8988T (cell line): ENCODE measurements at regions not wholly inside any gene's neighbourhood (a gene's known extent, or its start where the extent isn't known, plus 50 kb on each side); places are given as distances from the start of the nearest gene placed in this dataset.
"Not testable (repeated sequence)": the region's sequence is repeated elsewhere in the genome, so short reads cannot be mapped to it uniquely, and the experiment has no call there.

Experiments used
- DNase-seq: peaks from one replicate; pipeline ENCODE4 v3.0.0; 2011

DNA sequence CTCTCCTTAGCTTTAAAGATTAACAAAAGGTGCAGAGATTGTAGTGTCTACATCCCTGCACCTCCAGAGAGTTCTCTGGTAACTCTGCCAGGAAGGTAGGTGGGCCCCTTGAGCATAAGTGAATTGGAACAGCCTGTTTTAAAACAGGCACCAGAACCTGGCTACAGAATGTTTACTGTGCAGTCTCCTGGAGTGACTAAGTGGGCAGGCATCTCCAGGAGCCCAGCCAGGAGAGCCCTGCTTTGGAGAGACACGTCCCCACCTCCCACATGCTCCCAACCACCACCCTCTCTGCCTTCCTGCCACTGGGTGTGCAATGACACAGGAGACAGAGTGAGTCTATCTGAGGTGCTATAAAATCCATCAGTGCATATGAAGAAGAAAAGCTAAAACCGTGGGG, 110.3 kb upstream of the EYA4 start:
- DNase-seq: peak; percentile 20

DNA sequence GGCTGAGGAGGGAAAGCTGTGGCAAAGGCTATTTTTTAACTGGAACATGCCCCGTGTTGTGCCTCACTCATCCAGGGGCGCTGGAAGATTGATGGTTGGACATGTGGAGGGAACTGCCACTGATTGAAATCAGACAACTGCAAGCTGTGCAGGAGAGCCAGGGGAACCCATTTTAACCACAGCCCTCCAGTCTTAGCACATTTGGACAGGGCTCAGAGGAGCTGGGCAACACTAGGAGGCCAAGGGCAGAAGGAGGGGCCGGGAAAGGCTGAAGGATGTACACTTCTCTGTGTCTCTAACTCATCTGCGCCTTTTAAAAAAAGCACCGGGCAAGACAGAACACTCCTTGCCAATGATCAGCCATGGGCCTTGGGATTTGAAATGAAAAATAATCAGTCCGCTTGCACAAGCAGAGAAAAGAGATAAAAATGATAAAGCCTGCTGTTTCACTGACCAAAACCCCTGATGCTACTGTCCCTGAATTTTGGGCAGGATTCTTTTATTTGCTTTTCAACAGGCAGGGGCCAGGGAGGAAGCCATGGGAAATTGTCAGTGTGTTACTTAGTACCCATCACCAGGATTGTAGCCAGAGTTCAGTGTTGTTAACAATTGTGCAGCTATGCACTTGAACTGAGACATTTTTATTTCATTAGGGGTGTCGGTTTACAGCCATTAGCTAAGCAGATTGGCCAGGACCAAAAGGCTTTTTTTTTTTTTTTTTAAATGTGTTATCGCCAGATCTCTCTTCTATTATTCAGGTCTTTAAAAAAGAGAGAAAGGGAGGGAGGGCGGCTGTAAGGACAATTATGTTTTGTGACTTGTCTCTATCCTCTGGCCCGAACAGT, 109.3 kb upstream of the EYA4 start:
- no peak for DNase-seq

DNA sequence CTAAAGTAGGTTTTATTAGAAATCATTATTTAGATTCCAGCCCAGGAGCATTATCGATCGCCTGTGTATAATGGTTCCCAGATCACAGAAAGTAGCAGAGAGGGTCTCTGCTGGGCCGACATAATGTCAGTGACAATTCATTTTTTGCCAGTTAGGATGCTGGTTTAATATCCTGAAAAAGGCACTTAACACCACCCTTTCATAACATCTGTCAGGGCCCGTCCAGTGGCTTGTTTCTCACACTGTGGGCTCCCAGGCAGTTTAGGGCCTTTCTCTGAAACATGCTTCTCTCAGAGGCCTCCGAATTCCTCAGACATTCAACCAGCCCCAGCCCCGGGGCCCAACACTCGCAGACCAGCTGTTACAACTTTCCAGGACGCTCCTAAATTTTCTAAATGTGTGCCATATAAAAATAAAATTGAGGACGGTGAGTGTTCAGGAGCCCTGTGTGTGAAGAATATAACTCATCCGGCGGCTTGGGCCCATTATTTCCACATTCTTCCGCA, 108.6 kb upstream of the EYA4 start:
- DNase-seq: no peak

DNA sequence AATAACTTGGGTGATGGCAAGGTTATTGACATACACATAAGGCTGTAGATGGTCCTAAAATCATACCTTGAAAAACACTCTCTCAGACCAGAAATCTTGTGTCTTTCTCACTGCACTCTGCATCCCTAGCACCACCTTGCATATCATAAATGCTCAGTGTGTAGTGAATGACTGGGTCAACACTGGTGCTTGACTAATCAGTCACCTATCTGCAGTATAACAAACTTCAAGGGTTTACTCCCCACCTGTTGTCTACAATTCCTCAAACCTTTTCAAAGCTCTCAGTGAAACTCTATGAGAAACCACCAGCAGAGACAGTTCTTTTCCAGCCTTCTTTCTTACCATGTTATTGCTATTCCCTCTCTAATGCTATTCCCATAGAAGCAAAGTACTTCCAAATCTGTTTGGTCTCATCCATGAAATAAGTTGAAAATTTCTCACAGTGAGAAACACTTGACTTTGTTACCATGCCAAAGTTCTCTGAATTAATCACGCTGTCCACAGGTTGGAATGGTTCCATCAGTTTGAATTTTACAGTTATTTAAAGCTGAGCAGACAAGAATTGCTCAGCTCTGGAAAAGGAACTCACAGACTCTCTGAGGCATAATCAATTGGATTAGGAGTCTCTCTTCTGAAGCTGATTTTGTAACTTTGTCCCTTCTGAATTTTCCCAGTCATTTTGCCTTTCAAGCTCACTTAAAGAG, 104.8 kb upstream of the EYA4 start:
- no peak for DNase-seq

DNA sequence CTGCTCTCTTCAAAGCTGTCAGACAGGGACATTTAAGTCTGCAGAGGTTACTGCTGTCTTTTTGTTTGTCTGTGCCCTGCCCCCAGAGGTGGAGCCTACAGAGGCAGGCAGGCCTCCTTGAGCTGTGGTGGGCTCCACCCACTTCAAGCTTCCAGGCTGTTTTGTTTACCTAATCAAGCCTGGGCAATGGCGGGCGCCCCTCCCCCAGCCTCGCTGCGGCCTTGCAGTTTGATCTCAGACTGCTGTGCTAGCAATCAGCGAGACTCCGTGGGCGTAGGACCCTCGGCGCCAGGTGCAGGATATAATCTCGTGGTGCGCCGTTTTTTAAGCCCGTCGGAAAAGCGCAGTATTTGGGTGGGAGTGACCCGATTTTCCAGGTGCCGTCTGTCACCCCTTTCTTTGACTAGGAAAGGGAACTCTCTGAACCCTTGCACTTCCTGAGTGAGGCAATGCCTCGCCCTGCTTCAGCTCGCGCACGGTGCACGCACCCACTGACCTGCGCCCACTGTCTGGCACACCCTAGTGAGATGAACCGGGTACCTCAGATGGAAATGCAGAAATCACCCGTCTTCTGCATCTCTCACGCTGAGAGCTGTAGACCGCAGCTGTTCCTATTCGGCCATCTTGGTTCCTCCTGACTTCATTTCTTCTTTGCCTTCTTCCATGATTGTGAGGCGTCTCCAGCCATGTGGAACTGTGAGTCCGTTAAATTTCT, 93.5 kb upstream of the EYA4 start:
- DNase-seq: not testable (repeated sequence)

DNA sequence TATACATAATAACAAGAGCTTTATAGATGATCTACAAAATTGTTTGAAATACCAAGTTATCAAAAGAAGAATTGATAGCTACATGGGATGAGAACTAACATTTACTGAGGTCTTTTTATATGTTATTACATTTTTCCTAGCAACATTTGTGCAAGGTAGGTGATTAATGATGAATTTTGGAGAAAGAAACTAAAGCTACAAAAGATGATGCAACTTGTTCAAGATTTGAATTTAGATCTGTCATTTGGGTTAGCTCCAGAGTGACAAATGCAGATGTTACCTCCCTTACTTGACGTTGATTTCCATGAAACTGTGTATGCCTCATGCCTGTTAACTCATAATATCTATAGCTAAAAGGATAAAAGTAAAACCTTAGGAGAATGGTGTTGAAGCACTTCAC, 84.5 kb upstream of the EYA4 start:
- DNase-seq: no peak

DNA sequence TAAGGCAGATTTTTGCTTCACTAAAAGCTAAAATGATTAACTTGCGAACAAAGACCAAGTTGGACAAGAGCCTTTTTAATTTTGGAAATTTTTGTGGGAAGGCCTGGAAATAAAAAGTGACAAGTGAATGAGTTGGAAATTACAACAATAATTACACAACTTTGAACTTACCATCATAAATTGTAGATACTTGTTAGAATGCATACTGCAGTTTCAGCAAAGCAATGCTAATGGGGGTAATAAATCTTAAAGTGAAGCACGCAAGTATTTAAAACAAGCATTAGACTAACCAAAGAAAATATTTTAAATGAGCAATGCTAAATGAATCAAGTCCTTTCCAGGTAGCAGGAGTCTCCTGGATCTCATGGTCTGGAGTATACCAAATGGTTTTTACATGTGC, 83.2 kb upstream of the EYA4 start:
- no peak for DNase-seq

DNA sequence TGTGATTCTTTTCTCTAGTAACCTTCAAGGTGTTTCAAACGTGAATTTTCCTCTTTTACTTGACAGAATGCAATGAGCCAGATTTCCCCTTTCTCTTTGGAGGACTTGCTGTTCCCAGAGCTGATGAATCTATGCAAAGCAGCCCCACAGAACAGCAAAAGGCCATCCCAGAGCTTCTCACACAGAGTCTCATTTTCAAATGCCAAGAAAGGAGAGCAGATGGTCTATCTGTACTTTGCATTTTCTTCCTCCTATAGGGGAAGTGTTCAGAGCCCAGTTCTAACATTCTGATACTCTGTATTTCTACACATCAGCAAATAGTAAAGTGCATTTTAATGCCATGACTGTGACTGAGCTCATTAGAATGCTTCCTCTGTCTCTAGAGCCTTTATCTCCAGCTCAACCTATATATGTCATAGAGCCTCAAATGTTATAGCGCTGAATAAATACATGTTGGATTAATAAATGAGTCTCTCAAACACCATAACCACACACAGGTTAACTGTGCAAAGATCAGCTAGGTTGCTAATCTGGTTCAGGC, 81.8 kb upstream of the EYA4 start:
- no peak for DNase-seq

DNA sequence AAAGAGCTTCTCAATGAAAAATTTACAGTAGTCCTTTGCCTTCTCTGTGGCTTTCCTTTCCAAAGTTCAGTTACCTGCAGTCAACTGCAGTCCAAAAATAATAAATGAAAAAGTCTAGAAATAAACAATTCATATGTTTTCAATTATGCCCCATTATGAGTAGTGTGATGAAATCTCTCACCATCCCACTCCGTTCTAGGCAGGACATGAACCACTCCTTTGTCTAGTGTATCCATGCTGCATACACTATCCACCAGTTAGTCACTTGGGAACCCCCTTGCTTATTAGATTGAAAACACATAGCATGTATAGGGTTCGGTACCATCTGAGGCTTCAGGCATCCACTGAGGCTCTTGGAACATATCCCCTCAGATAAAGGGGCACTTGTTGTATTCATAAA, 80.6 kb upstream of the EYA4 start:
- DNase-seq: no peak

DNA sequence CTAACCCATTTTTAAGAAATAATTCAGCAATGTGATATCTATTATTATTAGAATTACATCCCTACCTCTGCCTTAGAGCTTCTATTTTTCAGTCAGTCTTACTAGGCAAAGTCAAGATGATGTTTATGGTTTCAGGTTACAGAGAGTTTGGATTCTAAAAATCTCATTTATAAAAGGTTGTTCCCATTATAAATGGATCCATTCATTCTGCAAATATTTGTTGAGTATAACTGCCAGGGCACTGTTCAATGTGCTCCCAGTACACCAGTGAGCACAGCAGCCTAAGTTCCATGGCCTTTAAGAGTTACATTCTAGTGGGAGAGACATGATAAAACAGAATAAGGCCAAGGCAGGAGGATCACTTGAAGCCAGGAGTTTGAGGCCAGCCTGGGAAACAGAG, 75.9 kb upstream of the EYA4 start:
- no peak for DNase-seq

DNA sequence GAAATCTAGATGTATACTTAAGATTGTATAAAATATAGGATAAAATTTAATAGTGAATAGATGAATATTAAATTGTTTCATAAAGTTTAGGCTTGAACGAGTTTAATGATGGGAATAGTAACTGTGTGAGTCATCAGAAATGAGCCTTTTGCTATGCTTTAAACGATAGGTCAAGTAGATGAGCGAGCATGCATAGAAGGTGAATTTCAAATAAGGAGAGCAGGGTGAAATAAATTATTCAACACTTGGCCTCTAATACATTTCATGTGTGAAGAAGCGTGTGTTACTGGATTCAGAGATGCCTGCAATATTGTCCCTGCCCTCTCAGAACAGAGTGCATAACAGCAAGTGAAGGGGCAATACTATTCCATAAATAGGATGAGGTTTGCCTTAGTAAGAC, 74.4 kb upstream of the EYA4 start:
- no peak for DNase-seq

DNA sequence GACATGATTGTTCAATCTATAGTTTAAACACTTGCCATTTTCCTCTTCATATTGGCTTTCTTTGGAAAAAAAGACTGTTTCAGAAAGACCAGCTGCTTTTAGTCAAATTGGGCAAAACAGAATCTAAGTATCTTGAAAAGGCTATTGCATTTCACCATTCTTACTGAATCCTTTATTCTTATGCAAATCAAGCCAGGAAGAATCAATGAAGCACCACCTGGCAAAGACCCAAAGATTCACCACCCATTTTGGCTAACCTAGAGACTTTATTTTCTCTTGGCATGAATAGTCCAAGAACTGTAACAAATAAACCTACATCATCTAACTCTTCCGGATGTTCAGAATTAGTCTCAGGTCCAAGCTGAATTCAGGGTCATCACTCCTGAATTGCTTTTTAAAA, 71.3 kb upstream of the EYA4 start:
- DNase-seq: no peak

DNA sequence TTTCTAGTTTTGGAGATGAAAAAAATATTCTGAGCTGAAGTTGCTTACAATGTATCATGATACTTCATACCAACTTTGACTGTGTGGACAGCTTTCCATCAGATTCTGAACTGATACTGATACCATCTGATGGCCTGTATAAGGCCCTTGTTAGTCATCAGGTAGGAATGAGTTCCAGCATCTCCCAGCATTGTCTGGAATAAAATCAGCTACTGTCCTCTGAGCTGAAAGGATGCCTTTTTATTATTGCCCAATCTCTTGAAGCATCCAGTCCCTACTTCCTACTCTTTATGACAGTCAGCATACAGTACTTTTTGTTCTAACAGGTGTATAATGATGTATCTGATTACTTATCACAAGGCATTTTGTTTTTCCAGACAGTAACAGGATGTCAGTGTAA, 70.6 kb upstream of the EYA4 start:
- DNase-seq: no peak

DNA sequence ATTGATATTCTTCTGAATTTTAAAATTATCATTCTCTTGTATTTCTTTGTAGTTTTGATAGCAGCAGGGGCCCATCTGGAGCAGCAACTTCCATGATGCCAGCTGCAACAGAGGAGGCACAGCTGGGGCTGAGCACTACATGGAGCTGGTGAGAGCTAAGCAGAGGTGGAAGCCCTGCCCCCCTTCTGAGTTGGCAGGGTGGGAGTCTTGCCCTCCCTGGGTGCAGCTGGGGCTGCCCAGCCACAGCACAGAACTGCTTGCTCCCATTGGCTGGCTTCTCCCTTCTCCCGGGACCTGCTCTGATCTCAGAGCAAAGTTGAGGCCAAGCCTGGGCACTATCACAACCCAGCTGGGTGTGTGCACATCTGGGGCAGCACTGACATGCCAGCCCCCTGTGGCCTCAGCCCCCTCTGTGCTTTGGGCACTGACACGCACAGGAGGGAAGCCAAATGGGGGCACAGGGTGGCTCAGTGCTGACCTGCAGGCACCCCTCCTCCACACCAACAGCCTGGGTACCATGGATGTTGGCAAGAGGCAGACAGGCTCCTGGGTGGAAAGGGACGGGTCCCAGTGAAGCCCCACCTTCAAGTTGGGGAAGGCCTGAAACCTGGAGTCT, 69.1 kb upstream of the EYA4 start:
- no peak for DNase-seq

DNA sequence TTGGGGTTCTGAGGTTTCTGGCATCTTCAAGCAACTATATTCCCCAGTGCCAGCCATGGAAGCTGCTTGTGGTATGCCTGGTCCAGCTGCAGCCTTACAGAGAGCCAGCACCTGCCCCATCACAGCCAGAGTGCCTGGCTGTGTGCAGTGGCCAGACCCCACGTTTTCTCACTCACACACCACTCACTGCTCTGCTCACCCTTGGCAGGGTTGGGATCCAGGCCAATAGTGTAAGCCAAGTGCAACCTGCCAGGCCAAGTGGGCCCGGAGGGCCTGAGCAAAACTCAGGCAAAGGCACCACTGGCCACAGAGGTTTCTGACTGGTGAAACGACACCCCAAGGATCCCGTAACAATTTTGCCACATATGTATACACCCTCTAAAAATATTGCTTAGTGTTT, 67.9 kb upstream of the EYA4 start:
- no peak for DNase-seq

DNA sequence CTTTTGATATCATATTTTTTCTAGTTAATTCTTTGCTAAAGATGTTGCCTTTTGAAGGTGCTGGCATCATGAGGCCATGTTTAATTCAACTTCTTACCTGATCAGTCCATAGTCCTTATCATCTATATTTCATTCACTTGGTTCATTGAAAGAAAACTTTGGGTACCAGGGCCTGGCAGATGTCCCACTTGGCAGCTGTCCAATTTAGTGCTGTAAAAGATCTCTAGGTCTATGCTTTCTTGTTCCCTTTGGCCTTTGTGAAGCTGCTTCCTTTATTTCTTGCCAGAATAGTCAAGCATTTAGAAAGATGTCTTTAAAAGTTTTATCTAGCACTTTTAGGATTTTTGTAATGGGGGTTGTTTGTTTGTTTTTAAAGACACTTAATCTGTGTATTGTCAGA, 61.7 kb upstream of the EYA4 start:
- DNase-seq: no peak

DNA sequence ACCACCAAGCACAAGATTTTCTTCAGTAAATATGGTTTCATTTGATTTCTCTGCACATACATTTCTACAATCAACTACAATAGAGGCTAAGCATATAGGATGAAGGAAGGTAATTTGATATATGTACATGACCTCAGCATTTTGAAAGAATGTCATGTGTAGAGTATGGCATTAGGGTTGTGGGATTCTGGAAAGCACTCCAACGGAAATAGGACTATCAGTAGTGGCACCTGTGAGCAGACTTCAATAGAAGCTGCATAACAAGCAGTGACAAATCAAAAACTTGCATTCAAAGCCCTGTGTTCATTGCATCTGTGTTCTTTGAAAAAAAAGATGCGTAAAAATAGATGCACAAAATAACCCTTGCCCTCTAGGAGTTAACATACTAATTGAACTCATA, 57.5 kb upstream of the EYA4 start:
- no peak for DNase-seq

DNA sequence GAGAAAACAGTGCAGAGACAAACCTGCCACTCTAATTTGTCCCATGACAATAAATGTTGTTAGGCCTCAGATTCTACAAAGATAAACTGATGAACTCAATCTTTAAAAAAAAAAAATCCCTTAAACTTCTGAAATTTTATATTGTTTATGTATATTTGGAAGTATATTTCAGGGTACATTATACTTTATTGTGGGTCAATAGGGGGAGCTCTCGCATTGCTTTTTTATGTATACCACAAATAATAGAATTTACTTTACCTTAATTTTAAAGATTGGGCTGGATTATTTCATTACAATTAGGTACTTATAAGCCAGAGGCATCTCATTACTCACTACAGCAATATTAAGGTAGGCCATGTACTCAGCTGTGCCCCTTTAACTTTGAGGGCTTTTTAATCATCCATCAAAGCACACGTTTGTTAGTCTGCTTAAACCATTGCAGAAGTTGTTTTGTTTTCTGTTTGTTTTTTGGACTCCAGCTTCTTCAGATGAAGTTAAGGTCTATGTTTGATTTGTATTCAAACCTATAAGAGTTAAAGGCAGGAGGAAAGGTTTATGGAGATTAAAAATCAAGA, 56.3 kb upstream of the EYA4 start:
- DNase-seq: no peak

DNA sequence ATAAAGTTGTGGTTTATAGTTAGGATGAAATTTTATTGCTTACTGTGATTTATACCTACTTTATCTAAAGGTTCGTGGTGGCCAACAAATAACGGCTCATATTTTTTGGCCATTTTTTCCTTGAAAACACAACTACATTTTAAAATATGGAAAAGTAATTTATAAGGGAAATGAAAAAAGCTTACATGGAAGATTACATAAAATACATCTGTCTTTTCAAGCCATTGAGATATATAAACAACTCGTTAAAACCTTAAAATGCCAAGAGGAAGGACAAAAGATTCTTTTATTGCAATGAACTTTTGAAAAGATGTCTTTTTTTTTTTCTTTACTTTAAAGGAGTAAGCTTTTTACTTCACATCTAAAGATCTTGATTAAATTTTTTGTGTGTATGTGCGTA, 55.4 kb upstream of the EYA4 start:
- no peak for DNase-seq

DNA sequence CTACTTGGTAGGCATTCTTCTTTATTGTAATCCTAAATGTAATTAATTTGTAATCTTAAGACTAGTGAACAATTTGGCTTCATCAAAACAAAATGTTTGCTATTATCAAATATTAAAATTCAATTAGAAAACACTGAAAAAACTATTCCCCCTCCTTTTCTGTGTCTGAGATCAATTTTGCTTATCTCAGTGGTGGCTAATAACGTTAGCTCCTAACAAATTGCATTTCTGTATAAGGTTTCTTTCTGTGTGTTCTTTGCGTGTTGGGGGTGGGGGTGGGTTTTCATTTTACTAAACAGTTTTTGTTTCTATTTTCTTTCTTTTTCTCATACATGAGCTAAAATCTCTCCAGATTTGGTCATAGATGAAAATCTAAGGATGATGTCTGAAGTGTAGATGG, 54.0 kb upstream of the EYA4 start:
- no peak for DNase-seq

DNA sequence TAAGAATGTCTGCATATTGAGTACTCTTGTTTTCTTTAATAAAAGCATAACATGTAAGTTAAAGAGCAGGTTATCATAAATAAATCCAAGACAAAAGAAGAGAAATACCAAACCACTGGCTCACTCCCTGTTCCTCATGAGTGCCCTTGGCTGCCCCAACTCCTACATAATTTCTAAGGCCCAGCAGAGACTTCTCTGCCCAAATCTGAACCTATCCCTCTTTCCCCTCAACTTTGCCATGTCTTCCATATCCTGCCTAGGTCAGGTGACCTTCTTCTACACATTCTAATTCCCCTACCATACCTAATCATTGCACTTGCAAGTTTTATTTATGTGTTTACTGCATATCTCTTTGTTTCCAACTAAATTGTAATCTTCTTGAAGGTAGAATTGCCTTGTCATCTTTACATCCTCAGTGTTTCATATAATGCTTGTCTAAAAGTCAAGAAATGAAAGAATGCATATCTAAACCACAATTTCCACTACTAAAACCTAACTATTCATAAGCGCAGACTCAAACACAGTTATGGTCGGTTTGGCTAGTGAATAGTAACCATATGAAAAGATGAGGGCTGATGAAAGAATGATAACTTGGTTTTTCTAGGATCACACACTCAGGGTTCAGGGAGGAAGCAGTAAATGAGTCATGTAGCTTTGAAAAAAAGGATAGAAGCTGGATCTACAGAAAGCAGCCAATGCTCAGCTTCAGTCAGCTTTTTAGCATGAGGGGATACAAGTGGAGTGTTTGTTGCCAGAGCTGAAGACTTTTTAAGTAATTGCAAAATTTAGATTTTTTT, 53.3 kb upstream of the EYA4 start:
- no peak for DNase-seq

DNA sequence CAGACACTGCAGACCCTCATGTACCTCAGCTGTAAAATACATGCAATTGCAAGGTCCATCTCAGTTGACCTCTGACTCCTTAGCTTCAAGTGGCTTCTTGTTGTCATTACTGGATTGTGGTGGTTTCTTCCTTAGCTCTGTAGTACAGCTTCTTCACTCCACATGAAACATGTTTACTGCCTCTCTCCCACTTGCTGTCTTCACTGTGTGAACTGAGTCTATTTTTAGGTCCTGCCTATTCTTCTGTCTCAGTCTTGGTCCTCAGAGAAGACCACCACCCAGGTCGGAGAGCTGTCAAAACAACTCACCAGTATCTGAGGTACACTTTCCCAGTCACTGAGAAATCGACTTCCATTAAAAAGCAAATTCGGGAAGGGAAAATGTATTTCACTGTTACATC, 50.2 kb upstream of the EYA4 start:
- DNase-seq: no peak
